GM13977 (cell line): ENCODE measurements at regions not wholly inside any gene's neighbourhood (a gene's known extent, or its start where the extent isn't known, plus 50 kb on each side); places are given as distances from the start of the nearest gene placed in this dataset.
A peak's percentile ranks its signal among the peaks of the same experiment; 100 is the strongest.

Source experiments
- DNase-seq: peaks from one replicate; pipeline ENCODE4 v3.0.0; 2012; ENCODE audit warnings: low spot score
- in situ Hi-C: fragments of 300-500 bp; cut with MboI; formaldehyde crosslinking; loops from one replicate; pipeline ENCODE4 v1.12.0; 2022; ENCODE audit warnings: low sequenced_read_pairs, low pct_unique_long_range_greater_than_20kb, mixed read lengths, inconsistent platforms; ENCODE audit not compliant: unreplicated experiment
- TF ChIP-seq, protein P1 (sequence below): IDR thresholded peaks from 2 replicates; pipeline ENCODE4 v1.5.1; 2012; ENCODE audit warnings: mild to moderate bottlenecking, control low read depth; ENCODE audit not compliant: insufficient read depth; ENCODE audit errors: extremely low read depth, missing control alignments

DNA sequence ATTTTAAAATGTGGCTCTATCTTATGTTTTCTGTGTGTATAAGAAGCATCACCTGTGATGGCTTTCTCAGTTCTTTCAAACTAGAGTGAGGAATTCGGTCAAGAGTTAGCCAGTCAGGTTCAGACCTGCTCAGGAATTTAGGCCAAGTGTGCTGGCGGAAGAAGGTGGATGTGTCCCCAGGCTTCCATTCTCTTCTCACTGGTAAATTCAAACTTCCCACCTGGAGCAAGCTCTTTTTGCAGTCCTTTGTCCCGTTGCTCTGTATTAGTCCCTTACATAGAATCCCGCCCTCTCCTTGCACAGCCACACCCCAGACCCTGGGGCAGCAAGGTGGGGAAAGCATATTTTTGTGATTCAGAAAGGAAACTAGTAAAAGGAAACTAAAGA is 124.7 kb upstream of the PWP1 start:
- DNase-seq = no peak
- in situ Hi-C loops = no loop called here

DNA sequence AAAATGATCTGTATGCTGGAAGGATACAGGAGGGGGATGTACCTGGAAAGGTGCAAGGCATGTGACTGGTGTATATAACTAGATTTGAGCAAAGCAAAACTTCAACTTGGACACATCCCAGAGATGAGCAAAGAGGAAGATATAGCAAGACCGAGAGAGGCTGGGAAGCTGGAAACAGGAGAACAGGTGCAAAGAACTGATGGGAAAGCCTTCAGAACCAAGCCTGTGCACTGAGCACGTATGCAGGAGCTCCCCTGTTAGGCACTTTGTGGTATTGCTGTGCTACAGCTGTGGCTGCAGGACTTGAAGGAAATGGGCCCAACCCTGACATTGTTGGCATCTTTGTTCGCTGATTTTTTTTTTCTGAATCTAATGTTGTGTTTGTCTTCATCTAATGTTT is 120.7 kb upstream of the PWP1 start:
- DNase-seq = no peak
- TF ChIP-seq, protein P1, sequence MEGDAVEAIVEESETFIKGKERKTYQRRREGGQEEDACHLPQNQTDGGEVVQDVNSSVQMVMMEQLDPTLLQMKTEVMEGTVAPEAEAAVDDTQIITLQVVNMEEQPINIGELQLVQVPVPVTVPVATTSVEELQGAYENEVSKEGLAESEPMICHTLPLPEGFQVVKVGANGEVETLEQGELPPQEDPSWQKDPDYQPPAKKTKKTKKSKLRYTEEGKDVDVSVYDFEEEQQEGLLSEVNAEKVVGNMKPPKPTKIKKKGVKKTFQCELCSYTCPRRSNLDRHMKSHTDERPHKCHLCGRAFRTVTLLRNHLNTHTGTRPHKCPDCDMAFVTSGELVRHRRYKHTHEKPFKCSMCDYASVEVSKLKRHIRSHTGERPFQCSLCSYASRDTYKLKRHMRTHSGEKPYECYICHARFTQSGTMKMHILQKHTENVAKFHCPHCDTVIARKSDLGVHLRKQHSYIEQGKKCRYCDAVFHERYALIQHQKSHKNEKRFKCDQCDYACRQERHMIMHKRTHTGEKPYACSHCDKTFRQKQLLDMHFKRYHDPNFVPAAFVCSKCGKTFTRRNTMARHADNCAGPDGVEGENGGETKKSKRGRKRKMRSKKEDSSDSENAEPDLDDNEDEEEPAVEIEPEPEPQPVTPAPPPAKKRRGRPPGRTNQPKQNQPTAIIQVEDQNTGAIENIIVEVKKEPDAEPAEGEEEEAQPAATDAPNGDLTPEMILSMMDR = peak; percentile 60
- in situ Hi-C loops = no loop called here

More for the DNA sequence above, 124.7 kb upstream of the PWP1 start:
- TF ChIP-seq, protein P1 = no peak

DNA sequence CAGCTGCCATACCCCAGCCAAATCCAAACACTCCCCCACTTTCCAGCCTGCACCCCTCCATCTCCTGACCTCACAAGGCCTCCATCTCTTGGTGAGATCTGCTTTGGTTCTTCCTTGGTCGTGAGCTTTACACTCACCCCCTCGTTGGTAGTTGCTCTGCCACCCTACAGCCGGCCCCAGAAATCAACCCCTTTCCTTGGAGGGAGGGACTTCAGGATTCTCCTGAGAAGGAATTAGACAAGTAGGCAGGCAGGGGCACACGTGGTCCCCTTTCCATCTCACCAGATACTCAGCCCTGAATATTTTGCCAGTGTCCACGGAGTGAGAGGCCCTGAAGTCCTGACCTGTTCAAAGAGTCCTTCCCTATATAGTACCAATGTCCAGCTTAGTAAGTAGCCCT is 120.0 kb upstream of the PWP1 start:
- in situ Hi-C loops = no loop called here
- TF ChIP-seq, protein P1 = no peak

DNA sequence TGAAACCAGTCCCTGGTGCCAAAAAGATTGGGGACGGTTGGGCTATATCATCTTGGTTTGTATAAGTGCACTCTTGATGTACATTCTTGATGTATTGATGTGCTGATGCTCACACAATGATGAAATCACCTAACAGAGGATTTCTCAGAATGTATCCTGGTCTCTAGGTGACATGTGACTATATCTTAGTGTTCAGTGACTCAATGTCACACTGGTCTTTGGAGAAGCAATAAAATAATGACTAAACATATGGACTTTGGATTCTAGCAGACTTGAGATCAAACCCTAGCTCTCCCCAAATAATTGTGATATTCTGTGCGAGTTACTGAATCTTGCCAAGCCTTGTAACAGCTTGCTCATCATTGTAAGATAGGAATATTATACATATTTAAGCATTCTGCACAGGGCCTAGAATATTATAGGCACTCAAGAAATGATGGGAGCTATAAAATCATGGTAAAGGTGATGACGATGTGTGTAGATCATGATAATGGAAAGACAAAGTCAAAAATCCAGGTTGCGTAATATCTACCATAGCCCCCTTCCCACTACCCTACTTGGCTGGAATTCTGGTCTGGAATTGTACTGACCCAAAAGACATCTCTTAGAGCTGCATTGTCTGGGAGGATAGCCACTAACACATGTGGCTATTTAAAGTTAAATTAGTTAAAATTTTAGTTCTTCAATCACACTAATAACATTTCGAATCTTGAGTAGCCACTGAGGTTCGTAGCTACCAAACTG is 117.6 kb upstream of the PWP1 start:
- in situ Hi-C loops = no loop called here
- TF ChIP-seq, protein P1 = no peak
- DNase-seq = no peak

More for the DNA sequence above, 120.0 kb upstream of the PWP1 start:
- DNase-seq = no peak

DNA sequence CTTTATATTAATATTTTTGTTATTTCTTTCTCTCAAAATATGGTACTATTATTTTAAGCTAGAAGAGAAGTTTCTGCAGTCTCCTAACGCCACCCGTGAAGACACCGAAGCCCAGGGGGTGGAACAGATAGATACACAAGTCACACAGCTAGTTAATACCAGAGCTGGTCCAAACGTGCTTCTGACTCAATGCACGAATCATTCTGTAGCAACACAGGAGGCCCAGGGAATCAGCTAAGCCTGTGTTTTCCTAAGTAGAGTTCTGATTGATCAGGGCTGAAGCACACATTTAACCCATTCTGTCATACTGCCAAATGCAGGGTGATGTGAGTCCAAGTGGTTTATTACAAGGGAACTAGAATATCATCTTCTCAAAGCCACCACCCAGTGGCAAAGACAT is 116.9 kb upstream of the PWP1 start:
- in situ Hi-C loops = no loop called here

DNA sequence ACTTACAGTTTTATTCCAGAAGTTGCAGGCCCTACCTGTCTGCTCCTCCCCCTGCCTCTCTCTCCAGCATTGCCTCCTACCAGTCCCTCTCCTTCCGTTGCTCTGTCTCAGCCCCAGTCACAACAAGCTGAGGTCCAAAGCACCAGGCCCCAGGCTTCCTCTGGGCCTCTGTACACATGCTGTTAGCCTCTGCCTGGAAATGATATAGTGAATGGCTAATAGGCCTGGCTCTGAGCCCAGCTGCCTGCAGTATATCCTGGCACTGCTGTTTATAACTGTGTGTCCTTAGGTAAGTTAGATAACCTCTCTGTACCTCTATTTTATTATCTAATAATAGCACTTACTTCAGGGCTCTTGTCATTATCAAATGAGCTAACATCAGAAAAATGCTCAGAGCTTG is 114.9 kb upstream of the PWP1 start:
- DNase-seq = no peak
- in situ Hi-C loops = no loop called here
- TF ChIP-seq, protein P1 = no peak

More for the DNA sequence above, 116.9 kb upstream of the PWP1 start:
- TF ChIP-seq, protein P1 = no peak
- DNase-seq = no peak

DNA sequence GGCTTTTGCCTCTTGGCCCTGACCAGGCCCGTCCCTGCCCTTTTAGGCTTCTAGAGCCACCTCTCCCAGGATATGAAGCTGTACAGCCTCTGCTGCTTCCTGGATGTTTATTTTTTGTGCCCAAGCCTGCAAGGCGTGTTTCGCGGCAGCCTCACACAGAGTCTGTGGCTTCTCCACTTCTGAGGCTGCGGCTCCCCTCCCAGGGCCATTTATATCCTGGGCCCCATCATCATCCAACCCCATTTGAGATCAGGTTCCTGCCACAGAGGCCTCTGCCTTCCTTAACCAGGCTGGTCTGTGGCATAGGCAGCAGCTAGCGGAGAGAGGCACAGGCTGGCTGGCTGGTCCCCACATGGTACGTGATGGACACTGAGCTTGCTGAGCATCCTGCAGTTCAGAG is 114.1 kb upstream of the PWP1 start:
- TF ChIP-seq, protein P1 = no peak
- no peak for DNase-seq
- in situ Hi-C loops = no loop called here
